ENCODE measurements at regions not wholly inside any gene's neighbourhood (a gene's known extent, or its start where the extent isn't known, plus 50 kb on each side); places are given as distances from the start of the nearest gene placed in this dataset.

DNA sequence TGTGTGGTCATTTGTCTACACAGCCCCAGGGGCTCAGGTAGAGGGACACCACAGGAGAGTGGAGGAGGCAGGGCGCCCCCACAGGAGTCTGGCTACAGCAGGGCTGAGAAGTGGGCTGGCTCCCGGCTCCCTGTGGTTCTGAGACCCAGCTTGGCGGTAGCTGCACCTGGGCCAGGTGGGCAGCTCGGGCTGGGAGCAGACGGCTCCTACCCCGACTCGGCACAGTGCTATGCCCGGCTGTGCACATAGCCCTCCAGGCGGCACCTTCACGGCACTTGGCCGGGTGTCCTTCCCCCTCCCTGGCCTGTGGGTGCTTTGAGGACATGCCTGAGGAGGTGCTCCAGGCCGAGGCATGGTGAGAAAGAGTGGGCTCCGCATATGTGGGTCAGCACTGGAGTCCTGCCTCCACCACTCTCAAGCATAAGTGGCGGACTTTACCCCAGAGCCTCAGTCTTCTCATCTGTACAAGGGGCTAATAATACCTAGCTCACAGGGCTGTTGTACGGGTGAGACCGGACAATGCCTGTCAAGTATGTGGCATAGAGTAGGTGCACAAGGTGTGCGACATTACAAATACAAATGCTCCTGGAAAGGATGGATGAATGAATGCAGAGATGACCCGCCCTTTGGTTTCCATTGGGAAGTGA is 50.1 kb upstream of the JPH3 start:
- no peak for DNase-seq

DNA sequence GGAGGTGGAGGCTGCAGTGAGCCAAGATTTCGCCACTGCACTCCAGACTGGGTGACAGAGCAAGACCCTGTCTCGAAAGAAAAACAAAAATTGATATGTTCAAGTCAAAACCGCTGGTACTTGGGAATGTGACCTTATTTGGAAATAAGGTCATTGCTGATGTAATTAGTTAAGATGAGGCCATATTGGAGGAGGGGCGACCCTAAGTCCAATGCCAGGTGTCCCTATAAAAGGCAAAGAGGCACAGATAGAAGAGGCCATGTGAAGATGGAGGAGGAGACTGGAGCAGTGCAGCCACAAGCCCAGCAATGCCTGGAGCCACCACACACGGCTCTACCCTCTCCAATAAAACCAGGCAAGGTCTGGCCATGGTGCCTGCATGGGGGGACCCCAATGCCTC is 50.8 kb upstream of the JPH3 start:
- no peak for DNase-seq

DNA sequence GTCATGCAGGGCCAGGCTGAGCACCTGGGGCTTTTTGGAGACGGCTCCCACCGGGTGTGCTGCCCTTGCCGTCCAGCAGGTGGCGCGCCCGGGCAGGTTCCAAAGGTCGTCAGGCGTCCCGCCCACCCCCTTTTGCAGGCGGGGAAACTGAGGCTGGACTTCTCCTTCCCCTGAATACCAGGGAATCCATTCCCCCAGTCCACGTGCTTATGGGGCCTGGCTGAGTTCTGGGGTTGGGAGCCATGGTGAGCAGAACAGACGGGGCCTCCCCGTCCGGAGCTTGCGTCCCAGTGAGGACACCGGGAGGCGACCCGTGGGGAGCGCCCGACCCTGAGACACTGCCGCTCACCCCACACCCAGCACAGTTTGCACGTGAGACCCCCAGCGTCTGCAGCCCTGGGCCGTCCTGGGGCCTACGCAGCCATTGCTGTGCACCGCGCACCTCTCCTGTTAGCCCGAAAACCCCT is 51.8 kb upstream of the JPH3 start:
- DNase-seq: peak in 1 of 2 experiments; percentile 2

DNA sequence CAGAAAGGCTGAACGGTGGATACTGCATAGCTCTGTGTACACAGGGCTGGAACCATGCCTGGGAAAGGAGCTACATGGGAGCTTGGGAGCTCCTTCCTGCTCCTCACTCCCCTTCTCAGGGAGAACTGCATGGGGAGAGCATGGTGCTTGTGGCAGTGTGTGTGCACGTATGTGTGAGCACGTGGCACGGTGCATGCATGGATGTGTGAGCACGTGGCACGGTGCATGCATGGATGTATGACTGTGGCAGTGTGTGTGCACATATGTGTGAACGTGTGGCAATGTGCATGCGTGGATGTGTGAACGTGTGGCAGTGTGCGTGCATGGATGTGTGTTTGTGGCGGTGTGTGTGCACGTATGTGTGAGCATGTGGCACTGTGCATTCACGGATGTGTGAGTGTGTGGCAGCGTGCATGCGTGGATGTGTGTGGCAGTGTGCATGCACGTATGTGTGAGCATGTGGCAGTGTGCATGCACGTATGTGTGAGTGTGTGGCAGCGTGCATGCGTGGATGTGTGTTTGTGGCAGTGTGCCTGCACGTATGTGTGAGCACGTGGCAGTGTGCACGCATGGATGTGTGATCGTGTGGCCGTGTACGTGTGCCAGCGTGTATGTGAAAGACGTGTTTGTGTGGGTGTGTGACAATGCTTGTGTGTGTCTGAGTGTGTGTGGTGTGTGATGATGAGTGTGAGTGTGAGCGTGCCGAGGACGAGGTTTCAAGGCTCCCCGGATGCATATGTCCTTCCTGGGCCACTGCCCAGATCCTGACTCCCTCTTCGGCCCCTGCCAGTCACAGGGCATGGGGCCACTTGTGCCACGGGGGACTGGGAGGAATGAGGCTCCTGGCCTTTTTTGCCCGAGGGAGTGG is 52.4 kb upstream of the JPH3 start:
- no peak for DNase-seq

- no peak for DNase-seq
Measured at GRCh38 chr16:87548046-87548445, 54.3 kb upstream of the JPH3 start.

DNA sequence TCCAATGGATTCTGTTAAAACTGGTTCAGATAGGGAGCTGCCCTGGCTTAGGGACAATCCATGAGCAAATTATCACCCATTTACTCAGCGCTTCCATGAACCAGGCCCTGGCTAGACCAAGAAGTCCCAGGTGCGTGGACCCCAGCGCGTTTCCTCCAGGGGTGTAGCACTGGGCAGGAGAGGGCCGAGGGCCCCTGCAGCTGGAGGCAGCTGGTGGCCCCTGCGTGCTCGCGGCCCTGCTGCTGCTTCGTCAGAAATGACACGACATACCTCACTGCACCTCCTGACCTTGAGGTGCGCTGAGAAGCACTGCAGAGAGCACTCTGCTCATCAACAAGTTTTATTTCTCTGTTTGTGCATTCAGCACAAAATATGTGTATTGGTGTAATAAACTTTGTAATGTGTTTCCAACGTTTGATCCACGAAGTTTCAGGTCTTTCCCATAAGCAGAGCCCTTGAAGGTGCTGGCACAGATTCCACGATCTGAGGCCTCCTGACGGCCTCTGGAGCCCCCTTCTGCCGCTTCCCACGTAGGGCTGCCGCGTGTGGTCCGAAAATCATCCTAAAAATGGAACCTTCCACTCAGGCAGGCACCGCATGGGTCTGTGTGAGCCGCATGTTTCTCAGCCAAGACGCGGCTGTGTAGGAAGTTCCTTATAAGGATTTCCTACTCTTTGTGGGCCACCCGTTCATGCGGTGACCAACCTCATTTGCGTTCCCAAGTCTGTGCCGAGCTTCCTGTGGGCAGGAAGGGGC is 50.8 kb upstream of the ZCCHC14 start:
- DNase-seq: no peak

DNA sequence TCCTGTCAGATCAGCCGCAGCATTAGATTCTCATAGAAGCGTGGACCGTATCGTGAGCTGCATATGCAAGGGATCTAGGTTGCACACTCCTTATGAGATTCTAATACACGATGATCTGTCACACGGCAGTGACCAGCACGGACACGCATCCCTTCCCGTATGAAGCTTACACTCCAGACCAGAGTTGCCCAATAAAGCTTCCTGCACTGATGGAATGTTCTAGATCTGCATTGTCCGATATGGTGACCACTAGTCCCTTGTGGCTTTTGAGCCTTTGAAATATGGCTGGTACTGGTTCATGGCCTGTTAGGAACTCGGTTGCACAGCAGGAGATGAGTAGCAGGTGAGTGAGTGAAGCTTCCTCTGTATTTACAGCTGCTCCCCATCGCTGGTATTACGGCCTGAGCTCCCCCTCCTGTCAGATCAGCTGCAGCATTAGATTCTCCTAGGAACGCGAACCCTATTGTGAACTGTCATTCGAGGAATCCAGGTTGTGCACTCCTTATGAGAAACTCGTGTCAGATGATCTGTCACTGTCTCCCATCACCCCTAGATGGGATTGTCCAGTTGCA is 49.8 kb upstream of the ZCCHC14 start:
- DNase-seq: no peak
